ENCODE measurements at regions not wholly inside any gene's neighbourhood (a gene's known extent, or its start where the extent isn't known, plus 50 kb on each side); places are given as distances from the start of the nearest gene placed in this dataset.
"Not testable (repeated sequence)": the region's sequence is repeated elsewhere in the genome, so short reads cannot be mapped to it uniquely, and the experiment has no call there.

GRCh38 chr6:105882121-105882803, 203.9 kb upstream of the PRDM1 start:
- no peak for DNase-seq (ENCODE audit: low read depth, low spot score)

GRCh38 chr6:105881608-105882007, 204.5 kb upstream of the PRDM1 start:
- DNase-seq (ENCODE audit: low read depth, low spot score) = no peak

- no peak for DNase-seq (ENCODE audit: low read depth, low spot score)
Measured at GRCh38 chr6:105880030-105880492, 206.1 kb upstream of the PRDM1 start.

DNA sequence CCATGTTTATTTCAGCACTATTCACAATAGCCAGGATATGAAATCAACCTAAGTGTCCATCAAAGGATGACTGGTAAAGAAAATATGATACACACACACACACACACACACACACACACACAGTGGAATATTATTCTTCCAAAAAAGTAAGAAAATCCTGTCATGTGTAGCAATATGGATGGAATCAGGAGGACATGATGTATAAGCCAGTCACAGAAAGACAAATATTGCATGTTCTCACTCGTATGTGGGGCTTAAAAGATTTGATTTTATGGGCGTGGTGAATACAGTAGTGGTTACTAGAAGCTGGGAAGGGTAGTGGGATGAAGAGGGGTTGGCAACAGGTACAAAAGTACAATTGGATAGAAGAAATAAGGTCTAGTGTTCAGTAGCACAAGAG, 207.0 kb upstream of the PRDM1 start:
- DNase-seq (ENCODE audit: low read depth, low spot score) = no peak

- no peak for DNase-seq (ENCODE audit: low read depth, low spot score)
Measured at GRCh38 chr6:105875974-105876640, 210.0 kb upstream of the PRDM1 start.

- DNase-seq (ENCODE audit: low read depth, low spot score) = no peak
Measured at GRCh38 chr6:105874835-105875626, 211.1 kb upstream of the PRDM1 start.

DNA sequence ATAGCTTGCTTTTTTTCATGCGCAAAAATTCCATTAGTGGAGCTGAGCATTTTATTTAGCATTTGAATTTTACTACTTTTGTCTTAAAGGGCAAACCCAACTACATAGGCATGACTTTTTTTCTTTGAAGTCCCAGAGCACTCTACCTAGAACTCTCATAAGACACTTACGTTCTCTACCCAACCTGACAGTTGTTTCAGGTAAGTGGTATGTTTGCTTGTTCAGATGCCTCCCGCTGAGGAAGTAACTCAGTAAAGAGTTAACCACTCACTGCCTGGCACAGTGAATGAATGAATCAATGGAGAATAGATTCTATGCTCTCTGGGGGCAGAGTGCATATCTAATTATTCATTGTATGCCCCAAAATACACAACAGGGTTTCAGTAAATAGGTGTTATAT, 212.3 kb upstream of the PRDM1 start:
- no peak for DNase-seq (ENCODE audit: low read depth, low spot score)

- DNase-seq (ENCODE audit: low read depth, low spot score) = peak; percentile 10
Measured at GRCh38 chr6:105873211-105873704, 212.9 kb upstream of the PRDM1 start.

- DNase-seq (ENCODE audit: low read depth, low spot score) = no peak
Measured at GRCh38 chr6:105872249-105872648, 213.9 kb upstream of the PRDM1 start.

DNA sequence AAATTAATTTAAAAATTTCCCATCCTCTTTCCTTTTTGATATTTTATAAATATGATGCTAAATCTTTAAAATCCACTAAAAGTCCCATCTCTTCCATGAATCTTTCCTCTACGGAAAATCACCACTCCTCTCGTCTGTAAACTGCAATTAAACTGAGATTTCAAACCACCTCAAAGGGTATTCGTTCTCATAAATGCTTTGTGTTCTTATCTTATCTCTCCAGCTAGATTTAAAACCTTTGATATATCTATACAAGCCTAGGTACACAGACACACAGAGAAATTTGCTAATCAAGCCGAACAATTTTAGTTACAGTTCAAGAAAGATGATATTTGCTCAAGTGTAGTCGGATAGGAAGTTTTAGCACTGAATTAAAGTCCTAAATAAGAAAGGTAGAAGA, 214.6 kb upstream of the PRDM1 start:
- no peak for DNase-seq (ENCODE audit: low read depth, low spot score)

- DNase-seq (ENCODE audit: low read depth, low spot score) = no peak
Measured at GRCh38 chr6:105869835-105870440, 216.2 kb upstream of the PRDM1 start.

GRCh38 chr6:105868823-105869460, 217.2 kb upstream of the PRDM1 start:
- DNase-seq (ENCODE audit: low read depth, low spot score) = no peak

DNA sequence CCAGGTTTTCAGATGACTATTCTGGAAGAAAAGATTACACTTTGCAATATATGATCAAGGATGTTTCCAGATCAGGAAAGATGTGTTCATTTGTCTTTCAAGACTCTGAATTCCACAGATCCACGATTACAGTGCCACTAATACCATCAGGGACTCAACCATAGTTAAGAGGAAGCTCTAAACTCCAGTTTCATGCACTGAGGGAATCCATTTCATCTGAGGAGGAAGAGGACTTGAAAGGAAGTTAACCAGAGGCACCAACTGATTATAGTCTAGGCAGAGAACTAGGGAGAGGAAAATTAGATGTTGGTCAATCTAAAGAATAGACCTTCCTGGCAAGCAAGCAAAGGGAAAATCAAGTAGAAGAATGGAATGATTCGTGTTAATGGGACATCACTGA, 218.3 kb upstream of the PRDM1 start:
- no peak for DNase-seq (ENCODE audit: low read depth, low spot score)

DNA sequence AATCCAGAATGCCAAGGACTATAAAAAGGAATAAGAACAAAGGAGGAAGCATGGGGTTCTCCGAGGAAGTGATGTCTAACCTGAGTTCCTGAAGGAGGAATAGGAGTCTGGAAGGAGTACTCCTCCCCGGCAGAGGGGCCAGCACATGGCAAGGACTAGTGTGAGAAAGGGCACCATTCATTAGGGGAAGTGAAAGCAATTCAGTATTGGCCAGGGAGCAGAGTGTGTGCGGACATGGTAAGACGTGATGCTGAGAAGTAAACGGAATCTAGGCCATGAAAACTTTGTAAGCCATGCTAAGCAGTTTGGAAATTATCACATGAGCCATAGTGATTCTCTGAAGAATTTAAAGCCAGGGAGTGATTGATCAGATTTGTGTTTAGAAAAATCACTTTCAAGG, 218.9 kb upstream of the PRDM1 start:
- DNase-seq (ENCODE audit: low read depth, low spot score) = no peak

- DNase-seq (ENCODE audit: low read depth, low spot score) = no peak
Measured at GRCh38 chr6:105862936-105863607, 223.1 kb upstream of the PRDM1 start.

DNA sequence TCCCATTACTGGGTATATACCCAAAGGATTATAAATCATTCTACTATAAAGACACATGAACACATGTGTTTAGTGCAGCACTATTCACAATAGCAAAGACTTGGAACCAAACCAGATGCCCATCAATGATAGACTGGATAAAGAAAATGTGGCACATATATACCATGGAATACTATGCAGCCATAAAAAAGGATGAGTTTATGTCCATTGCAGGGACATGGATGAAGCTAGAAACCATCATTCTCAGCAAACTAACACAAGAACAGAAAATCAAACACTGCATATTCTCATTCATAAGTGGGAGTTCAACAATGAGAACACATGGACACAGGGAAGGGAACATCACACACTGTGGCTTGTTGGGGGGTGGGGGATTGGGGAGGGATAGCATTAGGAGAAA, 225.2 kb upstream of the PRDM1 start:
- DNase-seq (ENCODE audit: low read depth, low spot score) = not testable (repeated sequence)

DNA sequence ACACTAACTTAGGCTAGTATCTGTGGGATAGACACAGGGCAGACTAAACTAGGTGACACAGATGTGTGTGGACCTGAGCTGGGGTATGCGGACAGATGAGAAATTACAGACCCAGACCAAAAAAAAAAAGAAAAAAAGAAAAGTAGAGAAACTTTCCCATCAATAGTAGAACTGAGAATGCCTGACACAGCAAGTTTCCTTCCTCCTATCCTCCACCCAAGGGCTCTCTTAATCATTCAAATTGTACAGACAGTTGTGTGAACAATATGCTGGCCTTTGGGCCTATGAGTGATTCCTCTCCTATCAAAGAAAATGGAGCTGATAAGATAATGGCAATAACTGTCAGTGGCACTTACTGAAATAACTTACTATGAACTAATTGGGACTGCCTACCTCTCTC, 226.7 kb upstream of the PRDM1 start:
- DNase-seq (ENCODE audit: low read depth, low spot score) = no peak

GRCh38 chr6:105858639-105859038, 227.5 kb upstream of the PRDM1 start:
- not testable (repeated sequence) for DNase-seq (ENCODE audit: low read depth, low spot score)

- DNase-seq (ENCODE audit: low read depth, low spot score) = no peak
Measured at GRCh38 chr6:105855433-105855832, 230.7 kb upstream of the PRDM1 start.

DNA sequence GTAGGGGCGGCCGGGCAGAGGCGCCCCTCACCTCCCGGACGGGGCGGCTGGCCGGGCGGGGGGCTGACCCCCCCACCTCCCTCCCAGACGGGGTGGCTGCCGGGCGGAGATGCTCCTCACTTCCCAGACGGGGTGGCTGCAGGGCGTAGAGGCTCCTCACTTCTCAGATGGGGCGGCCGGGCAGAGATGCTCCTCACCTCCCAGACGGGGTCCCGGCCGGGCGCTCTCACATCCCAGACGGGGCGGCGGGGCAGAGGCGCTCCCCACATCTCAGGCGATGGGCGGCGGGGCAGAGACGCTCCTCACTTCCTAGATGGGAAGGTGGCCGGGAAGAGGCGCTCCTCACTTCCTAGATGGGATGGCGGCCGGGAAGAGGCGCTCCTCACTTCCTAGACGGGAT, 232.2 kb upstream of the PRDM1 start:
- DNase-seq (ENCODE audit: low read depth, low spot score) = not testable (repeated sequence)

DNA sequence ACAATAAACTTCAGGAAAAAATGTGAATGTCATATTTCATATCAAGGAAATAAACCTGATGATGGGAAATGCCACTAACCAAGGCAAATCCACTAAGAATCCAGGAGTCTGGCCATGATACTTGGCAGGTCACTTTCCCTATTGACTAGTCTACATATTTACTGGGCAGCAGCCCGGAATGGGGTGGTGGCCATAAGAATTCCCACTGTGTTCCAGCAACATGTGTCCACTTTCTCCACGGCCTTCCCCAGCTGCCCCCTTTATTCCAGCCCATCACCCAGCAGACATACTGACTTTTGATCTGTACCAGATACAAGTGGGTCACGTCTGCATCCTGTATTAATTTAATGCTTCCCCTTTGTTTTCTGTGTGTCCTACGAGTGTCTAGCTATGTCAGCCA, 234.5 kb upstream of the PRDM1 start:
- DNase-seq (ENCODE audit: low read depth, low spot score) = no peak

Data from brain pericyte (primary cell).